ENCODE measurements at regions not wholly inside any gene's neighbourhood (a gene's known extent, or its start where the extent isn't known, plus 50 kb on each side); places are given as distances from the start of the nearest gene placed in this dataset.

GRCh38 chr1:2860476-2861142, 59.1 kb upstream of the TTC34 start:
- no peaks in the 10 kb centered on the region for H3K9me3 ChIP-seq (ENCODE audit: insufficient read depth, low read depth, low read length)
- no peaks in the 10 kb centered on the region for H3K36me3 ChIP-seq (ENCODE audit: insufficient read depth, low read depth, low read length)
- no peaks in the 10 kb centered on the region for H3K4me1 ChIP-seq (ENCODE audit: insufficient read depth, low read length)
- no peak overlapping the region for H3K4me3 ChIP-seq (ENCODE audit: low read length)
- H3K27ac ChIP-seq (ENCODE audit: low read length), result no peak overlapping the region
- H3K9ac ChIP-seq (ENCODE audit: low read depth, low read length), result no peak overlapping the region
- no peaks in the 10 kb centered on the region for H3K27me3 ChIP-seq (ENCODE audit: insufficient read depth, low read length)

- no peak overlapping the region for H3K4me3 ChIP-seq (ENCODE audit: low read length)
- no peaks in the 10 kb centered on the region for H3K27me3 ChIP-seq (ENCODE audit: insufficient read depth, low read length)
- H3K9ac ChIP-seq (ENCODE audit: low read depth, low read length), result no peak overlapping the region
- no peaks in the 10 kb centered on the region for H3K9me3 ChIP-seq (ENCODE audit: insufficient read depth, low read depth, low read length)
- H3K4me1 ChIP-seq (ENCODE audit: insufficient read depth, low read length), result no peaks in the 10 kb centered on the region
- H3K36me3 ChIP-seq (ENCODE audit: insufficient read depth, low read depth, low read length), result no peaks in the 10 kb centered on the region
- no peak overlapping the region for H3K27ac ChIP-seq (ENCODE audit: low read length)
These were observed 59.9 kb upstream of the TTC34 start for GRCh38 chr1:2861143-2861987.

- Histone ChIP-seq H3K9me3 (ENCODE audit: insufficient read depth, low read depth, low read length) (no peaks in the 10 kb centered on the region), H3K27ac (ENCODE audit: low read length) (no peak overlapping the region), H3K4me3 (ENCODE audit: low read length) (no peak overlapping the region), H3K36me3 (ENCODE audit: insufficient read depth, low read depth, low read length) (no peaks in the 10 kb centered on the region), H3K9ac (ENCODE audit: low read depth, low read length) (no peak overlapping the region), H3K27me3 (ENCODE audit: insufficient read depth, low read length) (no peaks in the 10 kb centered on the region), H3K4me1 (ENCODE audit: insufficient read depth, low read length) (no peaks in the 10 kb centered on the region)
These were observed 60.7 kb upstream of the TTC34 start for GRCh38 chr1:2861988-2862813.

GRCh38 chr1:2862814-2863647, 61.5 kb upstream of the TTC34 start:
- H3K27me3 ChIP-seq (ENCODE audit: insufficient read depth, low read length), result no peaks in the 10 kb centered on the region
- H3K4me1 ChIP-seq (ENCODE audit: insufficient read depth, low read length), result no peaks in the 10 kb centered on the region
- no peak overlapping the region for H3K4me3 ChIP-seq (ENCODE audit: low read length)
- no peak overlapping the region for H3K9ac ChIP-seq (ENCODE audit: low read depth, low read length)
- H3K36me3 ChIP-seq (ENCODE audit: insufficient read depth, low read depth, low read length), result no peaks in the 10 kb centered on the region
- H3K27ac ChIP-seq (ENCODE audit: low read length), result no peak overlapping the region
- no peaks in the 10 kb centered on the region for H3K9me3 ChIP-seq (ENCODE audit: insufficient read depth, low read depth, low read length)

GRCh38 chr1:2863648-2863963, 62.1 kb upstream of the TTC34 start:
- Histone ChIP-seq H3K27me3 (ENCODE audit: insufficient read depth, low read length) (no peaks in the 10 kb centered on the region), H3K36me3 (ENCODE audit: insufficient read depth, low read depth, low read length) (no peaks in the 10 kb centered on the region), H3K4me3 (ENCODE audit: low read length) (no peak overlapping the region), H3K9me3 (ENCODE audit: insufficient read depth, low read depth, low read length) (no peaks in the 10 kb centered on the region), H3K9ac (ENCODE audit: low read depth, low read length) (no peak overlapping the region), H3K27ac (ENCODE audit: low read length) (no peak overlapping the region), H3K4me1 (ENCODE audit: insufficient read depth, low read length) (no peaks in the 10 kb centered on the region)

- Histone ChIP-seq H3K9me3 (ENCODE audit: insufficient read depth, low read depth, low read length) (no peaks in the 10 kb centered on the region), H3K9ac (ENCODE audit: low read depth, low read length) (no peak overlapping the region), H3K4me3 (ENCODE audit: low read length) (no peak overlapping the region), H3K36me3 (ENCODE audit: insufficient read depth, low read depth, low read length) (no peaks in the 10 kb centered on the region), H3K4me1 (ENCODE audit: insufficient read depth, low read length) (no peaks in the 10 kb centered on the region), H3K27me3 (ENCODE audit: insufficient read depth, low read length) (no peaks in the 10 kb centered on the region), H3K27ac (ENCODE audit: low read length) (no peak overlapping the region)
These were observed 62.9 kb upstream of the TTC34 start for GRCh38 chr1:2864203-2864905.

GRCh38 chr1:2865000-2865399, 63.5 kb upstream of the TTC34 start:
- H3K36me3 ChIP-seq (ENCODE audit: insufficient read depth, low read depth, low read length), result no peaks in the 10 kb centered on the region
- no peaks in the 10 kb centered on the region for H3K27me3 ChIP-seq (ENCODE audit: insufficient read depth, low read length)
- no peak overlapping the region for H3K4me3 ChIP-seq (ENCODE audit: low read length)
- H3K4me1 ChIP-seq (ENCODE audit: insufficient read depth, low read length), result no peaks in the 10 kb centered on the region
- H3K9me3 ChIP-seq (ENCODE audit: insufficient read depth, low read depth, low read length), result no peaks in the 10 kb centered on the region
- no peak overlapping the region for H3K9ac ChIP-seq (ENCODE audit: low read depth, low read length)
- no peak overlapping the region for H3K27ac ChIP-seq (ENCODE audit: low read length)

GRCh38 chr1:2865571-2866421, 64.3 kb upstream of the TTC34 start:
- Histone ChIP-seq H3K27me3 (ENCODE audit: insufficient read depth, low read length) (no peaks in the 10 kb centered on the region), H3K4me1 (ENCODE audit: insufficient read depth, low read length) (no peaks in the 10 kb centered on the region), H3K27ac (ENCODE audit: low read length) (no peak overlapping the region), H3K36me3 (ENCODE audit: insufficient read depth, low read depth, low read length) (no peaks in the 10 kb centered on the region), H3K9ac (ENCODE audit: low read depth, low read length) (no peak overlapping the region), H3K9me3 (ENCODE audit: insufficient read depth, low read depth, low read length) (peaks cover 2% of the 10 kb centered on the region; the same call in 1 of the 2 replicates), H3K4me3 (ENCODE audit: low read length) (no peak overlapping the region)

- H3K27me3 ChIP-seq (ENCODE audit: insufficient read depth, low read length), result no peaks in the 10 kb centered on the region
- H3K36me3 ChIP-seq (ENCODE audit: insufficient read depth, low read depth, low read length), result no peaks in the 10 kb centered on the region
- H3K4me3 ChIP-seq (ENCODE audit: low read length), result no peak overlapping the region
- no peak overlapping the region for H3K27ac ChIP-seq (ENCODE audit: low read length)
- no peak overlapping the region for H3K9ac ChIP-seq (ENCODE audit: low read depth, low read length)
- H3K4me1 ChIP-seq (ENCODE audit: insufficient read depth, low read length), result no peaks in the 10 kb centered on the region
- H3K9me3 ChIP-seq (ENCODE audit: insufficient read depth, low read depth, low read length), result peaks cover 9% of the 10 kb centered on the region
These were observed 65.1 kb upstream of the TTC34 start for GRCh38 chr1:2866422-2867086.

- H3K27me3 ChIP-seq (ENCODE audit: insufficient read depth, low read length), result no peaks in the 10 kb centered on the region
- H3K9me3 ChIP-seq (ENCODE audit: insufficient read depth, low read depth, low read length), result peaks cover 14% of the 10 kb centered on the region
- no peak overlapping the region for H3K27ac ChIP-seq (ENCODE audit: low read length)
- H3K4me1 ChIP-seq (ENCODE audit: insufficient read depth, low read length), result no peaks in the 10 kb centered on the region
- H3K9ac ChIP-seq (ENCODE audit: low read depth, low read length), result no peak overlapping the region
- no peak overlapping the region for H3K4me3 ChIP-seq (ENCODE audit: low read length)
- no peaks in the 10 kb centered on the region for H3K36me3 ChIP-seq (ENCODE audit: insufficient read depth, low read depth, low read length)
These were observed 65.6 kb upstream of the TTC34 start for GRCh38 chr1:2867087-2867425.
